ENCODE measurements at regions not wholly inside any gene's neighbourhood (a gene's known extent, or its start where the extent isn't known, plus 50 kb on each side); places are given as distances from the start of the nearest gene placed in this dataset.
"Not testable (repeated sequence)": the region's sequence is repeated elsewhere in the genome, so short reads cannot be mapped to it uniquely, and the experiment has no call there.

GRCh38 chr6:137292326-137292725, 73.1 kb upstream of the IFNGR1 start:
- TF ChIP-seq, protein P1, sequence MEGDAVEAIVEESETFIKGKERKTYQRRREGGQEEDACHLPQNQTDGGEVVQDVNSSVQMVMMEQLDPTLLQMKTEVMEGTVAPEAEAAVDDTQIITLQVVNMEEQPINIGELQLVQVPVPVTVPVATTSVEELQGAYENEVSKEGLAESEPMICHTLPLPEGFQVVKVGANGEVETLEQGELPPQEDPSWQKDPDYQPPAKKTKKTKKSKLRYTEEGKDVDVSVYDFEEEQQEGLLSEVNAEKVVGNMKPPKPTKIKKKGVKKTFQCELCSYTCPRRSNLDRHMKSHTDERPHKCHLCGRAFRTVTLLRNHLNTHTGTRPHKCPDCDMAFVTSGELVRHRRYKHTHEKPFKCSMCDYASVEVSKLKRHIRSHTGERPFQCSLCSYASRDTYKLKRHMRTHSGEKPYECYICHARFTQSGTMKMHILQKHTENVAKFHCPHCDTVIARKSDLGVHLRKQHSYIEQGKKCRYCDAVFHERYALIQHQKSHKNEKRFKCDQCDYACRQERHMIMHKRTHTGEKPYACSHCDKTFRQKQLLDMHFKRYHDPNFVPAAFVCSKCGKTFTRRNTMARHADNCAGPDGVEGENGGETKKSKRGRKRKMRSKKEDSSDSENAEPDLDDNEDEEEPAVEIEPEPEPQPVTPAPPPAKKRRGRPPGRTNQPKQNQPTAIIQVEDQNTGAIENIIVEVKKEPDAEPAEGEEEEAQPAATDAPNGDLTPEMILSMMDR (IDR thresholded peaks at IDR 0.05), result not testable (repeated sequence)
- TF ChIP-seq POLR2A (IDR thresholded peaks at IDR 0.05), result not testable (repeated sequence)

All from thyroid gland (tissue), 4 donors.